Lung microvascular endothelial cell (primary cell): ENCODE measurements at regions not wholly inside any gene's neighbourhood (a gene's known extent, or its start where the extent isn't known, plus 50 kb on each side); places are given as distances from the start of the nearest gene placed in this dataset.

ENCODE experiments used
- DNase-seq, 2 donors: peaks; one replicate each; pipeline versions ENCODE4 v3.0.0 to v3.0.0-alpha.2; 2010; ENCODE audit warnings: low read depth in 2 of 2

GRCh38 chr3:81048058-81048665, 713.3 kb downstream of the GBE1 start:
- DNase-seq = peak in 1 of 2 donors; percentile 30

- no peak for DNase-seq
These were observed 715.5 kb downstream of the GBE1 start for GRCh38 chr3:81045976-81046375.

DNA sequence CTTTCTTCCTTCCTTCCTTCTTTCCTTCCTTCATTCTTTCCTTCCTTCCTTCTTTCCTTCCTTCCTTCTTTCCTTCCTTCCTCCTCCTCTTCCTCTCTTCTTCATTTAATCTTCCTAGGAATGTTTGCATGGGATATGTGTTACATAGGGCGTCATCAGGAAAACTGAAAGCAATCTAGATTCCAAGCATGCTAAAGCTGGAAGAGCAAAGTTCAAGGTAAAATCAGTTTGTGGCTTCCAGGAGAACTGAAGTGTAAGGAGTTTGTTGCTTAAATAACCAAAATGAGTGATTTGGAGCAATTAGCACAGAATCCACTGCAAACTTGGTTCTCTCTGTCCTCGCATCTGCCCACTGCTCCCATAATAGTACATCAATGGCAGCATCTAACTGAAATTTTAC, 716.2 kb downstream of the GBE1 start:
- no peak for DNase-seq

DNA sequence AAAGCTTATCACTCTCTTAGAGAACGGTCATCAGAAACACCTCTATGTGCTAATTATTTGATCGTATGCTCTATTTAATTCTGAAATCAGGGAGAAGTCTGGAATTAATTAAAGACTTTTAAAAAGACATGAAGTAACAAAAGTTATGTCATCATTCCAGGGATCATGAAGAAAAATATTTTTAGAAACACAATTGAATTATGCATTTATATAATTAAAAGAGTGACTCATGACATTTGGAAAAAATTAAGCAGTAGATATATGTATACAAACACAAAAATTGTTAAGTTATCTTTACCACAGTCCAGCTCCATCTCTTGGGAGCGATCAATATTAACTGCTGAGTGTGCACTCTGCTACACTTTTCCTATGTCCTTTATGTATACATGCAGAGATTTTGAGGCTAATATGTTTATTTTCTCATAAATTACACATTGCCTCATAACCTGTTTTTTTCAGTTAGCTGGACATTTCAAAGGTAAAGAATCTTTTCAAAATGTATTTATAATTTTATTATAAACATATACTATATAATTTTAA, 717.7 kb downstream of the GBE1 start:
- no peak for DNase-seq

- no peak for DNase-seq
These were observed 718.4 kb downstream of the GBE1 start for GRCh38 chr3:81043009-81043408.

GRCh38 chr3:81041331-81041730, 720.1 kb downstream of the GBE1 start:
- no peak for DNase-seq

- no peak for DNase-seq
These were observed 721.3 kb downstream of the GBE1 start for GRCh38 chr3:81040107-81040506.

GRCh38 chr3:81033684-81034083, 727.8 kb downstream of the GBE1 start:
- no peak for DNase-seq

DNA sequence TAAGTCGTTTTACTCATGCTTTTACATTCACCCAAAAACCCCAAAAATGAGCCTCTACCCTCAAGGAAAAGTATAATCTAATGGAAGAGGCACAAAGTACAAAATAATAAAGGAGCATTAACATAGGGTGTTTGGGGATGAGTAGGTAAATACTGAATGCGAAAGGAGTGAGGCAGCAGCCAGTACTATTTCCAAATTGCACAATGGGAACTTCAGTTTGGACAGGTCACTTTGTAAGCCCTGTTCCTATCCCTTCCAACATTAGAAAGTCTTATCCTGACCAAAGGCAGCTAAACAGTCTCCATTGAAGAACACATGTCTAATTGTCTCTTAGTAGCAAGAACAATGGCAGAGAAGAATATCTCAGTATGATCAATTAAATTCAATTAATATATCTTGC, 728.3 kb downstream of the GBE1 start:
- DNase-seq = no peak

GRCh38 chr3:81029861-81030260, 731.6 kb downstream of the GBE1 start:
- no peak for DNase-seq

DNA sequence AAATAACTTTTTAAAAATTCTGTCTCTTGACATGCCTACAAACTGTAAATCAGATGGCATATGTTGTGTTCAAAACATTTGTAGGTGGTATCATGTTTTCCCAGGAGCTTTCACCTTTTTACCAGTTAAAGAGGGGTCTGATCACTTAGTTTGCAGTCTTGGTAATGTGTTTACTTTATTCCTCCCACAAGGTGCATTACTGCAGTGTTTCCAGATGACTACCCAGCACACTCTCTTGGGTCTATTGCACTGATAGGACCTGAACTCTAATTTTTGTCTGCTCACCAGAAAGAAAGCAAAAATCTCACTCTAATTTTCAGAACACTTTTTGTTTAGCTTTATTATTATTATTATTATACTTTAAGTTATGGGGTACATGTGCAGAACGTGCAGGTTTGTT, 734.1 kb downstream of the GBE1 start:
- no peak for DNase-seq

DNA sequence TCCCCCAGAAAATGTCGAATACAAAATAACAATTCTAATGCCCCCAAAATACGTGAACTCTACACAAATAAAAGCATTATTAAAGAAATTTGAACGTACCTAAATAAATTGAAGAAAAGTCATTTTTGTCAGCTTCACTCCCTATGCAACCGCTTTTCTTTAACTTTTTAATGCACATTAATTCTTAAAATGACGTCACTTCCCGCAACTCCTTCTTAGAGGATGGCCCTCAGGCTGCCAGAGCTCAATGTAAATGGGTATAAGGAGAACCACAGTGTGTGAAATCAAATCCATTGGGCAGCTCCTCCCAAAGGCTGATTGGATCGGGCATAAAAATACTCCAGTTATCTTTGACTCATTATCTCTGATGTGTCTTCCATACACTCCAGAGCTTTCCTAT, 736.9 kb downstream of the GBE1 start:
- no peak for DNase-seq

- DNase-seq = no peak
These were observed 739.1 kb downstream of the GBE1 start for GRCh38 chr3:81022339-81022738.

GRCh38 chr3:81013360-81013759, 748.1 kb downstream of the GBE1 start:
- DNase-seq = no peak

- DNase-seq = no peak
These were observed 755.5 kb downstream of the GBE1 start for GRCh38 chr3:81005992-81006391.

GRCh38 chr3:81003817-81004216, 757.6 kb downstream of the GBE1 start:
- no peak for DNase-seq

DNA sequence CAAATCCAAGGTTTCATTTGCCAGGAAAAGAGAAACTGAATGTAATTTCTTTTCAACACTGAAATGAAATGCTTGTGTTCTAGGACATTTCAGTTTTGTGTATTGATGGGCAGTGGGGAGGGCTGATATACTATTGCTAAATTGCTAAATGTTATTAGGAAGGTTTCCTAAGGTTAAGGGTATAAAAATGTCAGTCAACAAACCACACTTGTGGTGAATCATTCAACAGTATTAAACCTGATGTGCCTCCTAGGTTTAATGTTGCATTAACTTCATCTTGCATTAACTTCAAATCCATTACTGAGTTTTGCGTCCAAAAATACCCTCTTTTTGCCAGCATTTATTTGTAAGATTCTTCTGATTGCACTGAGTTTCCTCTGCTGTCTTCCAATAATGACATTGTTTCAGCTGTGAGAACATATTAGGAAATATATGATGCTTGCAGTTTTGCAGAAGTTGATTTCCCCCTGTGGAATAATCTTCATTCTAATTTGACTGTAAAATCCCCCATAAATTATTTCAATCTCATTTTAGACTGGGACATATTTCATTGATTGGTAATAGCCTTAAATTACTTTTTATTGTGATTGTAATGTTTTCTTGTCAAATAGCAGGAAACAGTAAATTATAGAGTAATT, 758.3 kb downstream of the GBE1 start:
- DNase-seq = no peak

DNA sequence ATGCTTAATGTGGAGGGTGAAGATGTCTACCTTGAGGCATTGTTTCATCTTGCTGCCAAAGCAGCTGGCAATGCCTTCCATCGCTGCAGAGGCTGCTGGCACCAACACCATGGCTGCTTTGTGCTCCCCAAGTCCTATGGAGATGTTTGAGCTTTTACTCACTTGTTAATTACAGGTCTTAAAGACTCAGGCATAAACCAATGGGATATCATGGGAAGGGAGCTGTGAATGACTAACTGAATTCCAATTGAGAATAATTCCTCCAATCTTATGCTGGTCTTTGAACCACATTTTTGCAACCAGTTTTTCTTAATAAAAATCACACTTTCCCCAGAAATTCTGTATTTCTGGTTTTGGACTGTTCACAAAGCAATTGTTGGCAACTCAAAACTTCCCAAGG, 762.0 kb downstream of the GBE1 start:
- DNase-seq = no peak

DNA sequence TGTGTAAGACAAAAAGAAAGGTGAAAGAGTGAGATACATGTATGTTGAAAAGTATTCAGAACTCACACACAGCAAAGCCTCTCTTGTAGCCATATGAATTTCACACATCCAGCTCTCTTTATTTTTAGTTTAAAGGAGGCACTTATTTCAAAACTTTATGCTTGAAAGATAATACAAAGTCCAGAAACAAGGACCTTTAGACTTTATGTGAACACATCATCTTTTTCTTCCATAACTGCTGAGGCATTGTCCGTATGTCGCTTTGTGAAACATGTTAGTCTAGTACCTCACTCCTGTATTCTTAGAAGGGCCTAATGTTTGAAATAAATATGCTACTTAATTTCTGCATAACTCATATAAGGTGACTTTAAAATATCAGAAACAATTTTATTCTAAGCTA, 763.4 kb downstream of the GBE1 start:
- no peak for DNase-seq

- no peak for DNase-seq
These were observed 763.8 kb downstream of the GBE1 start for GRCh38 chr3:80997622-80998021.

- no peak for DNase-seq
These were observed 766.7 kb downstream of the GBE1 start for GRCh38 chr3:80994767-80995166.

DNA sequence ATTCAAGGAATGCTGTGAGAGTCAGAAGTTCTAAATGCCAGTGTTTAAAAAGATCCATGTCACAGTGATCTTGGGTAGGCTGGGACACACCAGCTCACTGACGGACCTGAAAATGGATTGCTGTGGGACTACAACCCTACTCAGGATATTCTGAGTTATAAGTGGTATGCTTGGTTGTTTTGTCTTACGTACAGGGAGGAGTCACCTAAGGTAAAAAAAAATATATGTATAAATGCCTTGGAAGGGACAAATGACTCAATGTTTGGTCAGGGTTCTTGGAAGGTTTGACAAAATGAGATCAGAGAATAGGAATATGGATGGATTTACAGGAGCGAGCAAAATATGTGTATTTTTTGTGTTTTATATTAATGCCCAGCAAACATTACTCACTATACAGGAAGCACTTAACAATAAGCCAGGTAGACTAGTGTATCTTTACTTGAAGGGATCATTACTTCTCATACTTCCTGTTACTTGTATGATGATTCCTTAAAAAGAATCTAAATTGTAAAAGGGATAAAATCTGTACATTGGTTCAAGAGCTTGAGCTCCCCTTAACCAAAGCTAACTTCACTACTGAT, 767.3 kb downstream of the GBE1 start:
- DNase-seq = no peak
